GM19328 (cell line): ENCODE measurements at regions not wholly inside any gene's neighbourhood (a gene's known extent, or its start where the extent isn't known, plus 50 kb on each side); places are given as distances from the start of the nearest gene placed in this dataset.
"Not testable (repeated sequence)": the region's sequence is repeated elsewhere in the genome, so short reads cannot be mapped to it uniquely, and the experiment has no call there.

ENCODE experiments used
- ATAC-seq: cut with Tn5 transposase; IDR thresholded peaks from one replicate; pipeline ENCODE4 v1.9.1; 2021; ENCODE audit warnings: mild to moderate bottlenecking, moderate library complexity; ENCODE audit not compliant: unreplicated experiment

DNA sequence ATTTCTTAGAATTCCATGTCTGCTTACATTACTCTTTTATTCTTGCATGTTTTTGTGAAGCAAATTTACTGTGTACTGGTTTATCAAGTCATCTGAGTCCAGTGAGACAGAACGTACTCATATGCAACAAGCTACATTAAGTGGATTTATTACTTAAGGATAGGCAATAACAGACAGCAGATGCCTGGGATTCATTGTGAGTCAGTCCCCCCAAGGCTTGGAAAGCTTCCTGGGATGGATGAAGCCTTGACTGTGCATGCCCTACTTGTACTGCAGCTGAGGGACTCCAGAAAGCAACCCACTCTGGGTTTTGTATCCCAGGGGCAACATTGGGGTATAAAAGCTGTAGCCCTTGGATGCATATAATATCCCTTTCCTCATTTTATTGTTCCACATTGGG is 113.4 kb upstream of the RAB18 start:
- ATAC-seq: no peak

DNA sequence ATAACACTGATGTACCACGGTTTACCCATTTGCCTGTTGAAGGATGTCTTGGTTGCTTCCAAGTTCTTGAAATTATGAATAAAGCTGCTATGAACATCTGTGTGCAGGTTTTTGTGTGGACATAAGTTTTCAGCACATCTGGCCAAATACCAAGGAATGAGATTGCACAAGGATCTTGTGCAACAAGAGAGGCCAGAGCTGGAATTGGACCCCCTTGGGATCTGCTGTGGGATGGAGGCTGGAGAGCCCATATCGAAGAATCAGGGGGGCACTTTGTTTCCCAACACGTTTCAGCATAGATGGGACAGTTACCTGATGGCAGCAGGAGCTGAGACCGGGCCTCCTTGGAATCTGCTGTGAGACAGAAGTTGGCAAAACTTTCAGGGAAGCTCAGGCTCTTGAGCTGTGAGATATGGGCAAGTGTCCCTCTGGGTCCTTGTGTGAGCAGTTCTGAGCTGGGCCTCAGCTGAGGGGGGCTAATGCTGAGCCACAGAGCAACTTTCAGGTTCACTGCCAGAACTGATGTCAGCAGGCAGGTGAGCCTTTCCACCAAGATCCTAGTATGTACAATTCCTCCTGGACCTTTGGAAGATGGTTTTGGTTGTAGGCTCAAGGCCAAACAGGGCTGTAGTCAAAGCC is 115.2 kb upstream of the RAB18 start:
- no peak for ATAC-seq

DNA sequence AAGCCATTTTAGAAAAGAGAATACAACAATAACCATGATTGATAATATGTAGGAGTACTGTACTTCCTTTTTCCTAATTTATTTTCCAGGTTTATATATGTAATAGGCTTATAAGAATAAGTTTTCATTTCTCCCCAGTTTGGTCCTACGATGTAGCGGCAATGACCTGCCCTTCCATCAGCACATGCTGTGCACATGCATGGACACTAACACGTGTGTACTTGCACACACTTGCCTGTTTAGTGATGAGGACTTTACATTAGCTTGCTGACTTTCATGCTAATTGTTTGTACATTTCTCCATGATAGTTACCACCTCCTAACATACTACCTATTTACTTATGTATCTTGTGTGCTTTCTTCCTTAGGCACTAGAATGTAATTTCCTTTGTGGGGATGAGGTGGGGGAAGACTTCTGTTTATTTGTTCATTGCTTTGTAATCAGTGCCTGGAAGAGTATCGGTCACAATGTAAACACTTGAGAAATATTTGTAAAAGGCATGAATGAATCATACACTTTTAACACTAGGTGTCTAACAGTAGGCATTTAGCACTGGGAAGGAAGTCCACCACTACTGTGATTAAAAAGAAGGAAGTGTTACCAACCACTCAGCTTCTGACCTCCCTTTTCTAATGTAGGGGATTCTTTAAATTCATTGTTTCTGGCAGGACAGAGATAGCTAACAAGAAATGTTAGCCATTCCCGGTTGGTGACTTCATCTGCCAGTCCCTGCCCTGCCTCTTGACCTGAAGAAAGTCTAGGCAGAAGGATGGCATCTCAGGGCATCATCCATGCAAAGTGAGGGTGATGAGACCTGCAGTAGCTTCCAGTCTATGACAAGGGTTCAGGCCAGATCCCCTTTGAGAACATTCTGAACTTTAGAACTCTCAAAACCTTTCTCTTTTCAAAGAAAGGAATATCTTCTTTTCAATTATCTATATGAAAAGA is 120.2 kb upstream of the RAB18 start:
- no peak for ATAC-seq

DNA sequence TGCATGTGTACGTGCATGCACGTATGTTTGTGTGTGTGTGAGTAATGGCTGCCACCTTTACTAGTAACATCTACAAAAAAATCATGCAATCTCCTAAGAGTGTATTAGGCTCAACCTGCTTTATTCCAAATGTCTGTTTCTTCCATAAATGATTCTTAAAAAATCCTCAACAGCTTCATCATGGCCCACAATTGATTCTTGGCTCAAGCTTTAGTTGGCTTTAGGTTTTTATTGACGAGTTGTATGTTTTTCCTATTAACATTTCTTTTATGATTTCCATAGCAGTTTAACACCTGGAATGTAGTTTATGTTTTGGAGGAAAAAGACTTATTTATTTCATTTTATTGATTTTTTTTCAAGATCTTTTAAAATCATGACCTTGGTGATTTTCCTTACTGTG is 121.9 kb upstream of the RAB18 start:
- ATAC-seq: no peak

DNA sequence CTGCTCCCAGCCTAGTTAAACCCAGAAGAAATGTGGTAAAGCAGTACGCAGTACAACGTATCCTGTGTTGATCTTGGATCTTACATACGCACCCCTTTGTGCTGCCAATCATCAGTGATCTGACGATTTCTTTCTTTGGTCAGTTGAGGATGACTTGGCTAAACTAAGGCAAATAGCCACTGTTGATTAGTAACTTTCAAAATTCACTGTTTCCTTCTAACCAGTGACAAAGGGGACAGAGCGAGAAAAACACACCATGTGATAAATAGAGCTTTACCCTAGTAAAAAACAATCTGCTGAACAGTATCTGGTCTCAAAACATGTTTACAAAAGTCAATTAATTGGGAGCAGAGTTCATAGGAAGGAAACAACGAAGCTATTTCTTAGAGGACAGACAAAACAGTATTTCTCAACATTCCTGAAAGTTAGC is 123.2 kb upstream of the RAB18 start:
- ATAC-seq: no peak

DNA sequence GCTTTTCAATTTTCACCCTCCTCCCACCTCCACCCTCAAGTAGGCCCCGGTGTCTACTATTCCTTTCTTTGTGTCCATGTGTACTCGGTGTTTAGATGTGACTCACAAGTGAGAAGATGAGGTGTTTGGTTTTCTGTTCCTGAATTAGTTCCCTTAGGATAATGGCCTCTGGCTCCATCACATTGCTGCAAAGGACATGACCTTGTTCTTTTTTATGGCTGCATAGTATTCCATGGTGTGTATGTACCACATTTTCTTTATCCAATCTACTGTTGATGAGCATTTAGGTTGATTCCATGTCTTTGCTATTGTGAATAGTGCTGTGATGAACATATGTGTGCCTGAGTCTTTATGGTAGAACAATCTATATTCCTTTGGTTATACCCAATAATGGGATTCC is 125.1 kb upstream of the RAB18 start:
- not testable (repeated sequence) for ATAC-seq

DNA sequence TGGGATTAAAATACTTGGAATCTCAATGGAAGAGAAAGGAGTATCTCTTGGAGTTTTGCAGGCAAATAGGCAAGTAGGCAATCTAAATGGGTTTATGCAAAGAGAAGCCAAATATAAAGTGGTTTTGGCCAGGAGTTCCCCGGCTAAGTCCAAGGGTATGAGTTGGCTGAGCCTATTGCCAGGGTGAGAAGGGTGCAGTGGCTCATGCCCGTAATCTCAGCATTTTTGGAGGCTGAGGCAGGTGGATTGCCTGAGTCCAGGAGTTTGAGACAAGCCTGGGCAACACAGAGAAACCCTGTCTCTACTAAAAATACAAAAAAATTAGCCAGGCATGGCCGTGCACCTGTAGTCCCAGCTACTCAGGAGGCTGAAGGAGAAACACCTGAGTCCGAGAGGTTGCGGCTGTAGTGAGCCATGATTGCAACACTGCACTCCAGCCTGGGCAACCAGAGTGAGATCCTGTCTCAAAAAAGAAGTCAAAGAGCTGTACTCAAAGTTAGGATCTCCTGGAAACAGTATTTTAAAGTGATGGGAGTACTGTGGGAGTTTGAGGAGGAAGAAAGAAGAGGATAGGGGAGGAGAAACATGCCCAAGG is 130.4 kb upstream of the RAB18 start:
- no peak for ATAC-seq

DNA sequence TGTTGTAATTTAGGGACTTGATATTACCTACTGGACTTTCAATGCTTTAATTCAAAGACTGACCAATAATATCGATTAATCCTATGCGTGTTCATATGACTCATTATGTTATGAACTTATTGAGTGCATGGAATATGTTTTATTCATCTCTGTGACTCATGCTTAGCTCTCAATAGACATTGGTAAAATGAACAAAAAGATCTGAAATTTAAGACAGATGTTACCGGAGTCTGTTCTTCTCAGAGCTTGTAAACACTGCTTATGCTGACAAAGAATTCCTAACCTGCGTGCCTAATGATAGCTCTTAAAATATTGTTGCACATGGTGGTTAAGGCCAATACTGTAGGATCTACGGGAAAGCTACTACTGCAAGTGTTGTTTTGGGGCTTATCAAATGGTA is 131.5 kb upstream of the ACBD5 start:
- no peak for ATAC-seq

DNA sequence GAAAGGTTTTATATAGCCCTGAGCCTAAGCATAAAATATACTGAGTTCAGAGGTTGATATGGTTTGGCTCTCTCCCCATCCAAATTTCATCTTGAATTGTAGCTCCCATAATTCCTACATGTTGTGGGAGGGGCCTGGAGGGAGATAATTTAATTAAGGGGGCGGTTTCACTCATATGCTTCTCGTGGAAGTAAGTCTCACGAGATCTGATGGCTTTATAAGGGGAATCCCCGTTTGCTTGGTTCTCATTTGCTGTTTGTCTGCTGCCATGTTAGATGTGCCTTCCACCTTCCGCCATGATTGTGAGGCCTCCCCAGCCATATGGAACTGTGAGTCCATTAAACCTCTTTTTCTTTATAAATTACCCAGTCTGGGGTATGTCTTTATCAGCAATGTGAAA is 130.8 kb upstream of the ACBD5 start:
- not testable (repeated sequence) for ATAC-seq

DNA sequence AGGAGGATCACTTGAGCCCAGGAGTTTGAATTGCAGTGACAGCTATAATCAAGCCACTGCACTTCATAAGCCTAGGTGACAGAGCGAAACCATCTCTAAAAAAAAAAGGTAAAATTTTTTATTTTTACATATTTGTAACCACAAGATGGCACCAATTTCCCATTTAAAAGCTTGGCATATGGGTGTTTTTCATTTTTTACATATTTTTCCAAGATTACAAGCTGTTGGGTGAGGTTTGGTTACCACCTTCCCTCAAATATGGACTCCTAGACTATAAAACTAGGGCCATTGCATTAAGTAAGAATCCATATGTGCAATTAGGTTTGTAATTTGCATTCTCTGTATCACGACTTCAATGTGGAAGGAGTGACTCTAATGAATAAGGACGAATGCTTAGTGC is 129.3 kb upstream of the ACBD5 start:
- no peak for ATAC-seq

DNA sequence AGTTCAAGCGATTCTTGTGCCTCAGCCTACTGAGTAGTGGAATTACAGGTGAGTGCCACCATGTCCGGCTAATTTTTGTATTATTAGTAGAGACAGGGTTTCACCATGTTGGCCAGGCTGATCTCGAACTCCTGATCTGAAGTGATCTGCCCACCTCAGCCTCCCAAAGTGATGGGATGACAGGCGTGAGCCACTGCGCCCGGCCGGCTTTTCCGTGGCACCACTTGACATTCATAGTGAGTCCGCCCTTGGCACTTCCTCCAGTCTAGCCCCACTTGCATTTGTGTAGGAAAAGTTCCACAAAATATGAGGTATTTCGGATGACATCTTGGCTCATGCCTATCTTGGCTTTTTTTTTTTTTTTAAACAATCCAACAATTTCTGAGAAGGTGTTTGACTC is 128.1 kb upstream of the ACBD5 start:
- no peak for ATAC-seq

DNA sequence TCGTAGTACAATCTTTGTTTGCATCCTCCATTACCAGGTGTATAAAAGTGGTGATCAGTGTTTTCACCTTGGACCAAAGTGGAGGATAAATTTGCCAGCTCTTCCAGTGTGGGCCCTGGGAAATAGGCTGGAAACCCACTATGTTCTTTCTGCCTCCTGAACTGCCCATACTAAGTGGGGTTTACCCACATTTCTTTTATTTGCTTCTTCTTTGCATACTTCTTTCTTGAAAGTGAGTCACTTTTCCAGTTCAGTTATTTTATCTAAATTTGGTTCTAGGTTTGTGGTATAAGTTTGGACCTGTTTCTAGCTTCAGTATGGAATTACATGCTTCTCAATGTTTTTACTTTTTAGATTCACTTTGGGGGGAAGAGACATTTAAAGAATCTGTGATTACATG is 126.2 kb upstream of the ACBD5 start:
- no peak for ATAC-seq

DNA sequence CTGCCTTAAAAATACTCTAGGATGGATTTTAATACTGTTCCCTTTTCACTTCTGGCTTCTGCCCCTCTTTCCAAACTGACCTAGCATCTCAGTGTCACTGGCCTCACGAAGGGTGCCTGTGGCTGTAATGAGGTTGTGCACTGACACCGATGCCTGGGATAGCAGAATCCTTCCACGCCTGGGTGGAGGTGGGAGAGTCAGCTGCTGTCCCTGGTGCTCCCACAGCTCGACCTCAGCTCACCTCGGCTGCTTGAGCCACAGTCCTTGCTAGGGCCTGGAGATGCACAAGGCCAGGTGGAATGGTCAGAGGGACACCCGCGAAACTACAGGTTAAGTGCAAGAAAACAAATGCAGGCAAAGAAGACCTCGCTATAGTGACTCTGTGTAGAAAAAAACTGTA is 123.4 kb upstream of the ACBD5 start:
- ATAC-seq: no peak

DNA sequence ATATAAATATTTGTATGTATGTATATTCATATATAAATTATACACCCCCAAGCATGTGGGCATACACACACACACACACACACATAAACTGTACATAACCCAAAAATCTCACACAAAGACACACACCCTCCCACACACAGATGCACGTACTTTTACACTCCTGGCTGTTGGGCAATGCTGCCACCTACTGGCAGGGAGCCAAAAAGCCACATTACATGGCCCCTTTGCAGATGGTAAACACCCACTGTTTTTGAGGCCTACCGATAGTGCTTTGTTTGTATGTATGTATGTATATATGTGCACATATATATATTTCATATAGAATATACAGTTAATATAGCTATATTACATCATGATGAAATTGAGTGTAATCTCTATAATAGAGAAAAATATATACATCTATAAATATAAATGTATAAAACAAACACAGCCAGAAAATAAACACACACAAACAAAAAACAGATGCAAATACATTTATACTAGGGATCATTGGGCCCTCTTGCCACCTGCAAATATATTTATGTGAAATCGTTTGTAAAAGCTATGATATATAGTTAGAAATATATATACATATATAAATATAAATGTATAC is 120.1 kb upstream of the ACBD5 start:
- peak; percentile 83 for ATAC-seq

DNA sequence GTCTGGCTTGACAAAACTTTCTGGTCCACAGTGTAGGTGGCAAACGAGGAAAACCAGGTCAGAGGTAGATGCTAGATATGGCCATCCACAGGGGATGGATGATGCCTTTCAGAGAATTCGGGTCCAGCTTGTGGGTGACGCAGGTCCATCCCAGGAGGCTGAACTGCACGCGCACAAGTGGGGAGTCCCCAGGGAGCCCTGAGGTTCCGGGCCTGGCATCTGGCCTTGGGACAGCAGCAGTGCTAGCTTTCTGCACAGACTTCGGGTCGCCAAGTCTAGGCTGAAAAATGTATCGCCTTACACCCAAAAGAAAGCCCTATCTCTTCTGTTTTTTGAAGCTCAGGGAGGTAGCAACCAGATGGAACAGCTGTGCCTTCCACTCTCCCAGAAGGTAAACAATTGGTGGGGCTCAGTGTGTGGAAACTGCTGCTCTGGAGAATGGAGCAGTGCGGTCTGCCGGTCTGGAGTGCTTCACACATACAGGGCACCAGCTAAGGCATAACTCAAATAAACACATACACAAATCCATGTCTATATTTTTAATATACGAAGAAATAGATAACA is 119.3 kb upstream of the ACBD5 start:
- ATAC-seq: no peak

DNA sequence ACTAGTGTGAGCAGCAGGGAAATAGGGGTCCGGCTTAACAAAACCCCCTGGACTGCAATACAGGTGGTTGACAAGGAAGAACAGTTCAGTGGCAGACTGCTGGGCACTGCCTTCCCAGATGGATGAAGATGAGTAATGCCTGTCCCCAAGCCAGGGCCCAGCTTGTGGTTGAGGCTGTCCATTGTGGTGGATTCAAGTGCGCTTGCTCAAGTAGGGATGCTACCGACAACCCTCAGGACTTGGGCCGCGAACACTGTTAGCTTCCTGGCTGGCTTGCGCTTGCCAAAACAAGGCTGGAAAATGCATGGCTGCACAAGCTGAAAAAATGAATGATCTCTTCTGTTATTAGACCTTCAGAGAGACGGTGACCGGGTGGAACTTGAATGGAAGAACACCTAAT is 116.1 kb upstream of the ACBD5 start:
- no peak for ATAC-seq

DNA sequence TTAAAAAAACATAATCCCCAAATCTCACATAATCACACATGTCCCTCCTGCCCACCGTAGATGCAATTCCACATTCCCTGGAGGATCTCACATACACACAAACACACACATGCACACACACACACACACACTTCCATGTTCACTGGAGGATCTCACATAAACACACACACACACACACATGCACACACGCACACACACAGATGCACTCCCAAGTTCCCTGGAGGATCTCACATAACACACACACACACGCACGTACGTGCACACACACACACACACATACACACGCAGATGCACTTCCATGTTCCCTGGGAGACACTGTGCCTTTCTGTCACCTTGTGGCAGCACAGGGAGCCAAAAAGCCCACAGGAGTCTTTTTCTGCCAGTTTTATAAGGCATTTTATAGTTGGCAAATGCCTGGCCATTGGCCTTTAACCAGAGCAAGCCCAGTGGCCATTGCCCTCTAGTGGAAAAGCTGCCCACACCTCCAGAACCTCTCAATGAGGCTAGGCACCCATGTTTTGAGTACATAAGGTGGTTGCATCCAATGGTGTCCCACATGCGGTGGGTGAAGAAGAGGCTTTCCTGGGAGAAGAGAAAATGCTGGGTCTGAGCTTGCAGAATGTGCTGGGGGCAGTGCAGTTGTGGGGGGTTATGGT is 115.4 kb upstream of the ACBD5 start:
- ATAC-seq: no peak

DNA sequence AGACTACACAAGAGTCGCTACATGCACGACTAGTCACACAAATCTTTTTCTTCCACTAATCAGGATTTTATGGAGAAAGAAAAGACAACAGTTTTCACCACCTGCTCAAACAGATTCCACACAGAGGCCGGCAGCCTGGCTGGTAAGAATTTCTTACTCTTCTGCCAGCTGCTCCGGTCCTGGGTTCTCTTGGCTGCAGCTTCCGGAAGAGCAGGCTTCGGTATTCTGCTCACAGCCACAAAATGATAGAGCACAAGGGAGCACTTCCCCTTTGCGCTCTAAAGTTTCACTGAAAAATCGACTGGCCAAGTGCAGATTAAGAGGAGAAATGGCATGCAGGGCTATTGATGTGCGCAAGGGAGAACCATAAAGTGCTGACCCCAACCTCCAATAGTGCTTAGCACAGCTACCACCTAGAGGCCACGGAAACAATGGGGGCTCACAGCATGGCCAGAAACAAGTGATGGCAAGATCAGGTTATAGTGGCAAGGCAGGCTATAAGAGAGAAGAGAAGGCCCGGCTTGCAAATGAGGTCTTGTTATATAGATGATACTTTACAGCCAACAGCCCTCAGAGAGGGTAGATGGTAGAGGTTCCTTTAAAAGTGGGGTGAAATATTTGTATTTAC is 114.2 kb upstream of the ACBD5 start:
- ATAC-seq: peak; percentile 96

DNA sequence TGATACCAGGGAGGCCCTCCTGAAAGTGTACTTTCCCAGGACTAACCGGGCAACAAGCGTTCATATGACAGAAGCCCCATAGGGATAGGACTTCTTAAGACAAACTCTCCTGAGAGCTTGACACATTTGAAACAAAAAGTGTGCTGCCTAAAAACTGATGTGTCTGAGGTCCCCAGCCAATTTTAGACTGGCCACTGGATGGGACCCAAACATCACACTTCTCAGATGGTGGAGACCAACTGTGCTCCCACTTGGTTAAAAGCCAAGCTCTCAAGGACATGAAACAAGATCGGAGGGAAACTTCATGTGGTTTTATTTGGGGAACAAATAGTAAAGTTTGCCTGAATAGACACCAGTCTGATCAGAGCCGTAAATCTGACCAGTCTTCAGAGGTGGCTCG is 113.5 kb upstream of the ACBD5 start:
- peak; percentile 10 for ATAC-seq

DNA sequence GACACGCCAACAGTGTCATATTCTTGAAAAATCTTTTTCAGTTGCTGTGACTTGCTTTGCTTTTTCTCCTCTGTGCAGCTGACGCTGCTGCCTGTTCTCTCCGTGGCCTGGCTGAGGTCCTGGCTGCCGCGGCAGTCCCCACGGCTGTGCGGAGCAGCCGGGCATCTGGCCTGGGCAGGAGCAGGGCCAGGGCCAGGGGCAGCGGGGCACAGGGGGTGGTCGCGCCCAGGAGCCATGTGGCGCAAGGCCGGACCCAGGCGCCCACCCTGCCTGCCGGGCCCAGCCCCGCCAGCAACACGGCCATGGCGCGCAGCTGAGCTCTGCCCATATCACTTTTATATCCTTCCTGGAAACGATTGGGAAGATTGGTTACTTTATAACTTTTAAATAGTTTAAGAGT is 109.4 kb upstream of the ACBD5 start:
- ATAC-seq: no peak
